ENCODE measurements at regions not wholly inside any gene's neighbourhood (a gene's known extent, or its start where the extent isn't known, plus 50 kb on each side); places are given as distances from the start of the nearest gene placed in this dataset.

DNA sequence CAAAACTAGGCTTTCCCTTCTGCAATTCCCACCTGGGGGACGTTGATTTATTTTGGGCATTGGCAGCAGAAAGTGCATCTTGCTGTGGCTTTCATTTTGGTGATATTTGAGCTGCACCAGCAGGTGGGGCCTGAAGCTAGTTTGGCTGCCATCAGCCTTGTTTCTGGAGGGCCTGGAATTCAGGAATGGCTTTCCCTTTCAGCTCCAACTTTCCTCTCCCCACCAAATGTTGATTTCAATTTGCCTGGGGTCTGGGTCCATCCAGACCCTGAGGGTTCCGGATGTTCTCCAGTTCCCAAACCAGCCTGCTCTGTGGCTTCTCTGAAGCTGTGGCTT, 640.4 kb downstream of the TYW1 start:
- TF ChIP-seq NRF1 (IDR thresholded peaks at IDR 0.05; ENCODE audit: low read depth, low read length) (no peak), EZH2 (IDR thresholded peaks at IDR 0.05; ENCODE audit: low read depth, low read length, severe bottlenecking) (no peak), RXRA (IDR thresholded peaks at IDR 0.05; ENCODE audit: insufficient read depth, low read depth, low read length) (no peak), POLR2A (IDR thresholded peaks at IDR 0.05; ENCODE audit: control extremely low read depth in 1 of 2, low read depth in 2 of 2, low read length in 2 of 2) (no peak)
- TF ChIP-seq, protein P1, sequence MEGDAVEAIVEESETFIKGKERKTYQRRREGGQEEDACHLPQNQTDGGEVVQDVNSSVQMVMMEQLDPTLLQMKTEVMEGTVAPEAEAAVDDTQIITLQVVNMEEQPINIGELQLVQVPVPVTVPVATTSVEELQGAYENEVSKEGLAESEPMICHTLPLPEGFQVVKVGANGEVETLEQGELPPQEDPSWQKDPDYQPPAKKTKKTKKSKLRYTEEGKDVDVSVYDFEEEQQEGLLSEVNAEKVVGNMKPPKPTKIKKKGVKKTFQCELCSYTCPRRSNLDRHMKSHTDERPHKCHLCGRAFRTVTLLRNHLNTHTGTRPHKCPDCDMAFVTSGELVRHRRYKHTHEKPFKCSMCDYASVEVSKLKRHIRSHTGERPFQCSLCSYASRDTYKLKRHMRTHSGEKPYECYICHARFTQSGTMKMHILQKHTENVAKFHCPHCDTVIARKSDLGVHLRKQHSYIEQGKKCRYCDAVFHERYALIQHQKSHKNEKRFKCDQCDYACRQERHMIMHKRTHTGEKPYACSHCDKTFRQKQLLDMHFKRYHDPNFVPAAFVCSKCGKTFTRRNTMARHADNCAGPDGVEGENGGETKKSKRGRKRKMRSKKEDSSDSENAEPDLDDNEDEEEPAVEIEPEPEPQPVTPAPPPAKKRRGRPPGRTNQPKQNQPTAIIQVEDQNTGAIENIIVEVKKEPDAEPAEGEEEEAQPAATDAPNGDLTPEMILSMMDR (IDR thresholded peaks at IDR 0.05; ENCODE audit: control extremely low read depth in 1 of 3, insufficient read depth in 1 of 3, low read depth in 1 of 3, low read length in 3 of 3) = peak; percentile 33 to 44 (median 39)
- TF ChIP-seq, protein P2, sequence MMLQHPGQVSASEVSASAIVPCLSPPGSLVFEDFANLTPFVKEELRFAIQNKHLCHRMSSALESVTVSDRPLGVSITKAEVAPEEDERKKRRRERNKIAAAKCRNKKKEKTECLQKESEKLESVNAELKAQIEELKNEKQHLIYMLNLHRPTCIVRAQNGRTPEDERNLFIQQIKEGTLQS (IDR thresholded peaks at IDR 0.05; ENCODE audit: insufficient read depth, low read depth, low read length) = no peak

Measured in H1 (cell line).